SIG-M5 (cell line): ENCODE measurements at regions not wholly inside any gene's neighbourhood (a gene's known extent, or its start where the extent isn't known, plus 50 kb on each side); places are given as distances from the start of the nearest gene placed in this dataset.
"Not testable (repeated sequence)": the region's sequence is repeated elsewhere in the genome, so short reads cannot be mapped to it uniquely, and the experiment has no call there.

Source experiments
- DNase-seq: peaks from one replicate; lab custom pipeline; 2025; lab: John Stamatoyannopoulos, UW

DNA sequence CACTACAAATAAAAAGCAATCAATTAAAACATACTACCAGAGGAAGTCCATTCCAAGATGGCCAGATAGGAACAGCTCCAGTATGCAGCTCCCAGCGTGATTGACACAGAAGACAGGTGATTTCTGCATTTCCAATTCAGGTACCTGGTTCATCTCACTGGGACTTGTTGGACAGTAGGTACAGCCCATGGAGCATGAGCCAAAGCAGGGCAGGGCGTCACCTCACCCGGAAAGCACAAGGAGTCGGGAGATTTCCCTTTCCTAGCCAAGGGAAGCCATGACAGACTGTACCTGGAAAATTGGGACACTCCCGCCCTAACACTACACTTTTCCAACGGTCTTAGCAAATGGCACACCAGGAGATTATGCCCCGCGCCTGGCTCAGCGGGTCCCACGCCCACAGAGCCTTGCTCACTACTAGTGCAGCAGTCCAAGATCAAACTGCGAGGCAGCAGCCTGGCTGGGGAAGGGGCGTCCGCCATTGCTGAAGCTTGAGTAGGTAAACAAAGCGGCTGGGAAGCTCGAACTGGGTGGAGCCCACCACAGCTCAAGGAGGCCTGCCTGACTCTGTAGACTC lies 106.0 kb downstream of the BUD13 start:
- not testable (repeated sequence) for DNase-seq

DNA sequence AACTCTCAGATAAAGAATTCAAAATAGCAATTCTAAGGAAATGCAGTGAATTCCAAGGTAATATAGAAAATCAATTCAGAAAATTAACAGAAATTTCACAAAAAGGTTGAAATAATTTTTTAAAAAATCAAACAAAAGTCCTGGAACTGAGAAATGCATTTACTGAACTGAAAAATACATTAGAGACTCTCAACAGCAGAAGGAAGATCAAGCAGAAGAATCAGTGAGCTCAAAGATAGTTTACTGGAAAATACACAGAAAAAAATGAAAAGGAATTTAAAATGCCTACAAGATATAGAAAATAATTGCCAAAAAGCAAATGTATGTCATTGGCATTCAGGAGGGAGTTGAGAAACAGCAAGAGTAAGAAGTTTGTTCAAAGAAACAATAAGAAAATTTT lies 107.3 kb downstream of the BUD13 start:
- no peak for DNase-seq

DNA sequence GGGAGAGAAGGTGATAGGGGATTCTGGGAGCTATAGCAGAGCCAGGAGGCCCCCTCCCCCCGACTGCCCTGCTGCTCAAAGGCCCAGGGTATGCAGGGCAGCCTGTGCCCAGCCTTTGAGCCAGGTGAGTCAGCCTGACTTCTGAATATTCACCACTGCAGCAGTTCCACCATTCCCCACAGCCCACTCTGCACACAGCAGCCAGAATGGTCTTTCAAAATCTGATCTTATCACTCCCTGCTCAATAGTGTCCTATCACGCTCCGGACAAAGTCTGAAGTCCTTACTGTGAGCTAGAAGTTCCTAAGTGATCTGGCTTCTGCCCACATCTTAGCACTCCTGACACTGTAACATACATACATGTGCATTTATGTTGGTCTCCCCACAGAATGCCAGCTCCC lies 111.7 kb downstream of the BUD13 start:
- no peak for DNase-seq

DNA sequence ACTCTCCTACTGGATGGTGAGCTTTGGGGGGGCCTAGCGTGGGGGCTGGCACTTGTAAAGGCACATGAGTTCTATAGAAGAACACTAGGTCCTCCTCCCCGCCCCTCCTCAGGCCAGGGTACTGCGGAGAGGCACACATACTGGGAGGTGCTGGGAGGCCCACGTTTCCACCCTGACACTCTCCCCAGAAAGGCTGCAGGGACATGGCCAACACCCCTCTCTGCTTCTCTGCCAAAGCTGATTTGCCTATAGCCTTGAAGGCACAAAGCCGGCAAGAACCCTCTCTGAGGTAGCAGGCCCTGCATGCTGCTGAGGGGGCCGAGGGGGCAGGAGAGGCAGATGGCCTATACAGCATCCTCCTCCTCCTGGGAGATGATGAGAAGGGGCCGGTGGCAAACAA lies 112.8 kb downstream of the BUD13 start:
- DNase-seq, result no peak

DNA sequence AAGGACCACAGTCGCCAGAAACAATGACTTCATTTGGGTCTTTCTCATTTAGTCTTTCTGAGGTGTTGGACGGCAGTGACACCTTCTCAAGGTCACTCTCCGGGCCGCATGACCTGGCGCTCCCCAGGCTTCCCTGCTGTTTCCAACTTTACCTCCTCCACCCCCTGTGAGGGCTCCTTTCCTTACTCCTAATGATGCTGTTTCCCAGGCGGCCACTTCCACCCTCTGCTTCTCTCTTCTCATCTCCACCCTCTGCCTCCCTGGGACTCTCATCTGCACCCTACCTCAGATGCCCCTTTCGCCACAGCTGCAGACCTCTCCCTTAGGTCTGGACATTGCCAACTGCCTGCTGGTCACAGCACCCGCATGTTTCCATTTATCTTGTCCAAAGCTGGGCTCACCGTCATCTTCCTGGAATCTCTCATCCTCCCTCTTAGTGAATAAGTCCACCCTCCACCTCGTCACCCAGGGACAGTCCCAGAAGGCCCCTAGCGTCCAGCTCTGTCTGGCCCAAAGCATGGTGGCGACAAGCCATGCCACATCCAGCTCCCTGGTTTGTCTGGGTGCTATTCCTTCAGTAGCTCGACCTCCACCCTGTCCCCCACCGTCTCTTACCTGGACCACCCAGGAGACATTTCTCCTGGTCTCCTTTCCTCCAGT lies 113.8 kb downstream of the BUD13 start:
- no peak for DNase-seq

DNA sequence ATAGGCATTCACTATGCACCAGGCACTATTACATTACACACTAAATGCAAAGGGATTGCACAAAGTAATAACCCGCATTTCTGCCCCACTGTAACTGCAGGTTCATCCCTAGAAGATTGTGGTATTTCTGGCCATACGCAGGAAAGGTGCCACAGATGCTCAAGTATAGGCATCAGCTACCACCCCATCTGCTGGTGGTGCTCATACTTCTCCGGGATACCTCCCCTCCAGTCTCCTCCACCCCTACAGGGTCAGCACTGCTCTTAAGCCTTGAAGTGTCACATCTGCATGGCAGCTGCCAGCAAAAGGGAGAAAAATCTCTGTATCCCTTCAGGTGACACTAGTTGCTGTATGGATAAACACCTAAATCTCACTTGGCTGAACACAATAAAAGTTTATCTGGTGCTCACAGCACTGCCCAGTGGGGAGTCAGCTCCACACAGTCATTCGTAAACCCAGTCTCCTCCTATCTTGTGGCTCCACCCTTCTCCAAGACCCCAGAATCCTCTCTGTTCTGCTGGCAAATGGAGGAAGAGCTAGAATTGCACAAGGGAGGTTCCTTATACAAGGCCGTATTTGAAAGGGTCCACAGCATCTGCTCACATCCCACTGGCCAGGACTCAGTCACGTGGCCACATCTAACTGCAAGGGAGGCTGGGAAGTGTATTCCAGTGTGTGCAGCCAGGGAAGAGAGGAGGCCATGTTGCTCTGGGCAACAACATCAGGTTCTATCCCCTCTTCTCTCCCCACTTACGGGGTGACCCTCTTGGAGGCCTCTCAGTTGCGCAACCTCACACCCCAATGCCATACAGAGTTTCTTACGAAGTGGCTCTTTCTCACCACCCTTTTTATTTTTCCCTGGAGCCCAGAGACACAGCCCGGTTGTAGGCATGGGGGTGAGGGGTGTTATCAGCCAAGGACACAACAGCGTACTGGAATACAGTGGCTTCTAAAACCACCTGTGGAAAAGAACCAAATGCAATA lies 114.7 kb downstream of the BUD13 start:
- no peak for DNase-seq

DNA sequence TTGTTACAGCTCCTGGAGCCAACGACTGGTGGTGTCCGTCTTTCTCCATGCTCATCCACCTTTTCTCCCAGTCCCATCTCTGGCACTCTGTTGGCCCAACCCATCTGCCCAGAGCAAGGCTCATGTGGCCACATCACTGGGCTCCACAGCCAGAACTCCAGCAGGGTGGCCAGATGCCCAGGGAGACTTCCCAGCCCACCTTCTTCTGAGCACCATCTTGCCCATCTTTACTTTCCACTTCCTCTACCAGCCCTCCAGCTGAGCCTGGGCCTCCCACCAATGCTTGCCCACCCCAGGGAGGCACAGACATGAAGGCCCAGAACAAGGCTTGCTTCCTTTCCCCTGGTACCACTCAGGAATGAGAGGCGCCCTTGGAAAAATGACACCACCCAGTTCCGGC lies 116.8 kb downstream of the BUD13 start:
- DNase-seq, result no peak

DNA sequence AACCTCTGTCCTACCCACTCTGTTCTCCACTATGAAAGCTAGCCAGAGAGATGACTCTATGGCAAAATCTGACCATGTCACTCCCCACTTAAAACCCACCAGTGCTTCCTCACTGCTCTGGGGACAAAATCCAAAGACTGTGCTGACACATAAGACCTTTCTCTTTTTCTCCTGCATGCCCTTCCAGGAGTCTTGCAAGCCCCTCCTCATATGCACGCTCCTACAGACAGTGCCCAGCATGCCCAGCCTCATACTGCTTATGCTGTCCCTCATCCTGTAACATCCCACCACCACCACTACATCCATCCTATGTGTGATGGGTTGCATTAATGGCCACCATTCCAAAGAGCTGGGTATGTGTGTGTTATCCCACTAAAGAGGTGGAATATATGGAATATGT lies 118.3 kb downstream of the BUD13 start:
- no peak for DNase-seq

DNA sequence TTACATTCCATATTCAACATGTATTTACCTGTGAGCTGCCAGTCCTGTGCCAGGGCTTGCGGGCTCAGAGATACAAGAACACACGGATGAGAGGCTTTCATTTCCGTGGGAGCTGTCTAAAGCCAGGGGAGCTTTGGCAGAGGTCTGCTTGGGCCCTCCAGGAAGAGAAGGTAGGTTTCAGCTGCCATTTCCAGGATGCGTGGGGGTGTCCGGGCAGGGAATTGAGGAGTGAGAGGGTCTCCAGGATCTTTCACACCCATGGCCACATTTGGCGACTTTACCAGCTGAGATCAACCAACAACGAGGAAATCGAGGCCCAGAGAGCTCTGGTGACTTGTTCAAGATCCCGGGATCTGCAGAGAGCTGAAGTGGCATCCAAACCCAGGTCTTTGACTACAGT lies 119.6 kb downstream of the BUD13 start:
- DNase-seq, result no peak

DNA sequence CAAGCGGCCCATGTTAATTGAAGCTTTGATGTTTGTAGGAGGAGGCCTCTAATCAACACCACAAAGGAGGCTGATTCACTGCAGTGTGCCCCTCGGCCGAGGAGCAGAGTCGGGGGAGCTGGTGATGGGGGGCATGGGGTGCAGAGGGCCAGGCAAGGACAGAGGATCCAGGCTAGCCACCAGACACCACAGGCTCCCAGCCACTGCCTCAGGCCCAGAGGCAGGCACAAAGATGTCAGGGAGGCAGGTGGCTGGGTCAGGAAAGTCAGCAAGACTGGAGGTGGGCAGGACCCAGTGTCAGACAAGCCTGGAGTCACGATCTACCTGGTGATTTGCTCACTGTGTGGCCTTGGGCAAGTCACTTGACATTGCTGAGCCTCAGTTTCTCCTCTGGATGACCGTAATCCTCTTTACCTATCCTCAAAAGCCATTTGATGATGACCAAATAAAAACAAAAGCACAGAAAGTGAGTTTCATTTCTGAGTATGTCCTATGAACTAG lies 121.0 kb downstream of the BUD13 start:
- DNase-seq, result no peak

DNA sequence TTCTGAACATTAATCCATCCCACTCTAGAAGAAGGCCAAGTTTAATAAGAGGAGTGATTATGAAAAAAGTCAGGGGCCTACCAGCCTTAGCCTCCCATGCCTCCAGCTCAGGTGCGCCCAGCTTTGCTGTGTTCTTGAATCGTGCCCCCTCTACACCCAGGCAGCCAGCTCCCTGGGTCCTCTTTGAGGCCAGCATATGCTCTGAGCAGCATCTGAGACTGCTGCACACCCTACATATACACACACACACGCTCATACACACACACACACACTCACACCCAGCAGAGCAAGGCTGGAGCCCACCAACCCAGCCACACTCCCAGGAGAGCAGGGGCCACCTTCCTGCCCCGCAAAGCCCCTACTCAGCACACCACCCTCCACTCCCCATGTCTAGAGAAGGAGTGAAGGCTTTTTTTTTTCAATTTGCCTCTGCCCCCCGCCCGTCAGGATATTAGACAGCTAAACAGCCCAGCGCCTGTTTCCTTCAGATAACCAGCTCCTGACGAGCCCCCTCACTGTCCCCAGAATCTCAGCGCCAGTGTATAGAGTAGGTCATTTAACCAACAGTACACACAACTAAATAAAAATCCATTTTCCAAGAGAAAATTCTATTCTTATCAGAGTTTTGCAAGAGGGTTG lies 121.6 kb downstream of the BUD13 start:
- DNase-seq, result no peak

DNA sequence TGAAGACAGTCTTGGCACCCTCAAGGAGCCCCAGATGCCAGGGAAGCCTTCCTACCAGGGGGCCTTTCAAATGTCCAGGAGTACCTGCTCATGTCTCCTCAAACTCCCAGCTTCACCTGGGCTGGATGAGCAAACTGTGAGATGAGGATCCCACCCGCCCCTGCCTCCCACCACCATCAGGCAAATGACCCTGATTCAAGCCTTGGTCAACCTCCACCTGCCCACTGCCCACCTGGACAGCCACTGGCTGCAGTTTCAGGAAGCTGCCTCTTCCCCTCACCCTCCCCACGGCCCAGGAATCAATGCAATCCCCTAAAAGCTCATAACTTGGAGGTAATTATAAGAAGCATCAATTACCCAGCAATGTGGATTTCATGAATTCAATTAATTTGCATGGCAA lies 122.7 kb downstream of the BUD13 start:
- no peak for DNase-seq

DNA sequence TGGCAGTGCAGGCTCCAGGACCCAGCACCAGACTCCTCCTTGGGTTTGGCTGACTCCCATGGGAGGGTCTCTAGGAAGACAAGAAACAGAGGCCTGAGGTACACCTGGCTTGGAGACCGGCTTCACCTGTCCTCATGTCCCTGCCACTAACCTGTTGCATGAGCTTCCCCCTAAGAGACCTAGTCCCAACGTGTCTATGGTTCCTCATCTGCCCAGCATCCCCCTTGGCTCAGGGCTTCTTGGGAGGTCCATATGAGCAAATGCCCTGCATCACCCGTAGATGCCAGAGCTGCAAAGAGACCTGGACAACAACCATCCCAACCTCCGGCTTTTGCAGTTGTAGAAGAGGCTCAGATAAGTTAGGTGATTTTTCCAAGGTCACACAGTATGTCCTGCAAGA lies 123.5 kb downstream of the BUD13 start:
- no peak for DNase-seq

DNA sequence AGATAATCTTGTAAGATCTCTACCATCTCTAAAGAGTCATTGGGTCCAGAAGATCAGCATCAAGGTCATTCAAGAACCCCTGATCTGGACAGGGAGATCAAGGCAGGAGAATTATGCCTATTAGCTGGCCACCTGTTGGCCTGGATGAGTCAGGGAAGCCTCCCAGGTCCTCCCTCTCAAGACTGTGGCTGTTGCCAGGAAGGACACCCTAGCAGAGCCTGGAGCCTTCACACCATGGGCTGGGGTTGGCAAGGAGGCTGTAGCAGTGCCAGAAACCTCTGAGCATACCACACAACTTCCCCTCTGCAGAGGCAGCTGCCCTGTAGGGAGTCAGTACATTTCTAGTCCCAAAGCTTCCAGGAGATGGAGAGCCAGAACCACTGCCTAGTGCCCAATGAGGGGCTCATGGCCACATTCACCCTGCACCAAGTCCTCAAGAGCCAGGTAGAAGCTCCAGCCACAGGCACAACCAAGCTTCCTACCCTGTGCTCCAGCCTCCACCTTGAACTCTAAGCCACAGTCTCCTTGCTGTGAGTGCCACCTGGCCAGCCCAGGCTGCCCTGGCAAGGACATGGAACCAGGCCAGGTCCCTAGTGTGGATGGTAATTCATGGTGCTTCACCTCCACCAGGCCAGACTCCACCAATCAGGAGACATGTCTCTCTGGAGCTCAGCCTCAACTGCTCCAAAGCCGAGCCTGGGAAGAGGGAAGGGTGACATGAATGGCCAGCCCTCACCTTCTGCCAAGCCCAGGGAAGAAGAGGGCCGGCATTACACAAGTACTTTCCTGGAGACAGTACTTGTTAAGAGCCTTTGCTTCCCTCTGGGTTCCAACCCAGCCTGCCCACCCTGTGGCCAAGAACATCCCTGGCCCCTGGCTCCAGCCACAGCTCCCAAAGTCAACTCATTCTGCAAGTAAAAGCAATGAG lies 124.3 kb downstream of the BUD13 start:
- no peak for DNase-seq

DNA sequence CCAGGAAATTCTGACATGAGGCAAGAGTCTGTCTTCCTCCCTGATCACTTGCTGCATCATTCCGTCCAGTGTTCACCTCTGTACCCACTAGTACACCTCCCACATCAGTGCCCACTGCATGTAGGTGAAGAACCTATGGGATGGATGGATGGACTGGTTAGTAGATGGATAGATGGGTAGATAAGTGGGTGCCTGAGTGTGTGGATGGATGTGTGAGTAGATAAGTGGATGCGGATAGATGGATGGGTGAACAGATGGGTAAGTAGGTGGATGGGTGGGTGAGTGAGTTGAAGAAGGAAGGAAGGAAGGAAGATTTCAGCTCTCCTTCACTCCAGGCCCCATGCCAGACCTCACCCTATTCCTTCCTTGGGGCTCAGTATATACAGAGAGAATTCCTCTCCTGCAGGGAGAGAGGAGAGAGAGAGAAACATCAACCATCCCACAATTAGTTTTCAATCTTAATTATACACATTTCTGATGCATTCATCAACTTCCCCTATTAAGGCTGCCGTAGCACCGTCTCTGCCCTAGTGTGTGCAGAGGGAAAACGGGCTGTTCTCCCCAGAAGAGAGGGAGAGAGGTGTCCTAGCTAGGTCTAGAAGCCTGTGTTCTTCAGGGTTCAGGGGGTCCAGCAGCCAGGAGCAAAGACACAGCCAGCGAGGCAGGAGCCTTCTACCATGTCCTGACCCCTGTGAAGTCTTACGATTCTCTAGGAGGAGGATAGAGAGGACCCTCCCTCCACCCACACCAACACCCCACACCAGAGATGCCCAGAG lies 125.3 kb downstream of the BUD13 start:
- DNase-seq, result no peak

DNA sequence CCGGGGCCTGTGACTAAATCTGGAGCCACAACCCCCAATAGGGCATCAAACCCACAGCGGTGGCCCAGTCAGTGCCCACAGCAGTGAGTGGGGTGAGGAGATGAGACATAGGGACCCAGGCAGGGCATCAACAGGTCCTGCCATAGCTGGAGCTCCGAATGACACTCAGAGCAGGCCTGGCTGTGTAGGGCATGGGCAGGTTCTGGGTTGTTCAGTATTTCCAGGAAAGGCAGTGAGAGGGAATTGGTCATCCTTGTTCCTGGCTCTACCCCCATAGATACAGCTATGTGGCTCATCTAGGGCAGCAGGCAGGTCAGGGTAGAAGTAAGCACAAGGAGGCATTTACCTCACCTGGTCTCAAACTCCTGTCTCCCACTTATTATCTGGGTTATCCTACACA lies 126.6 kb downstream of the BUD13 start:
- no peak for DNase-seq

DNA sequence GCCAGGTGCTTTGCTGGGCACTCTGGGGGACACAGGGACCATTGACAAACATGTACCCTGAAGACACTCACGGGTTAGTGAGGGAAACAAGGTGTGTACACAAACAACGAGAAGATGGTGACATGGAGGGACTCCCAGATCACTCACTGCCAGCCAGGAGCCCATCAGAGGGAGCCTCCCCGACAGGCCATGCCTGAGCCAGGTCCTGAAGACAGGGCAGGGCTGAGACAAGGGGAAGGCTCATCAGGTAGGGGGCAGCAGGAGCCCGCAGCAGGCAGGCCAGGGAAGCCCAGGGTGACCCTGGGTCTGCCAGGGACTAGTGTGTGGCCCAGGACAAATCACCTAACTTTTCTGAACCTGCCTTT lies 127.9 kb downstream of the BUD13 start:
- DNase-seq, result no peak

DNA sequence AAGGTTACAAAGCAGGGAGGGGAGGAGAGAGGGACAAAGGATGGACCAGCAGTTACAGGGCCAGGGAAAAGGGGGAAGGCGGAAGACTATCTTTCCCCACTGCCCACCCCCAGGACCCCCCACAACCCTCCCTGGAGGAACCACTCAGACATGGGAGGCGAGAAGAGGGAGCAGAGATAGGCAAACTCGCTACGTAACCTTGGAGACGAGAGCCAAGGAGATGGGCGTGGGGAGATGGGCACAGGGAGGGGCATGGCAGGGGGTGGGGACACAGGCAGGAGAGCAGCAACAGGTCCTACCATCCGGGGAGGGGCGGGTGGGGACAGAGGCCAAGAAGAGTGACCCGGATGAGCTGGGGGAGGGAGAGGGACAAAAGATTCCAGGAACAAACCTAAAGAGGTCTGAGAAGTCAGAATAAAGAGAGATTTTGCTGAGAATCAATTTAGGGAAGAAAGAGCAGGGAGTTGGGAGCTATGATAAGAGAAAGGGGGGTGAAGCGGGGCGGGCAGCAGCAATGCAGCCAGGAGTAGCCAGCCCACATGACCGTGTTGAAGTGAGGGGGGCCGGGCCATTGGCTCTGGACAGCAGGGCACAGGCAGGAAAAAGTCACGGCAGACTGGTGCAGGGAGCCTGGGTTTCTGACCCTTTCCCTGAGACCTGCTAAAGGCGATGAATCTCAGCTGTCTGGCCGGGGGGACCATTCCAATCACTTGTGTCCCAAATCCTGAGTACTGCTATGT lies 128.4 kb downstream of the BUD13 start:
- DNase-seq, result no peak

DNA sequence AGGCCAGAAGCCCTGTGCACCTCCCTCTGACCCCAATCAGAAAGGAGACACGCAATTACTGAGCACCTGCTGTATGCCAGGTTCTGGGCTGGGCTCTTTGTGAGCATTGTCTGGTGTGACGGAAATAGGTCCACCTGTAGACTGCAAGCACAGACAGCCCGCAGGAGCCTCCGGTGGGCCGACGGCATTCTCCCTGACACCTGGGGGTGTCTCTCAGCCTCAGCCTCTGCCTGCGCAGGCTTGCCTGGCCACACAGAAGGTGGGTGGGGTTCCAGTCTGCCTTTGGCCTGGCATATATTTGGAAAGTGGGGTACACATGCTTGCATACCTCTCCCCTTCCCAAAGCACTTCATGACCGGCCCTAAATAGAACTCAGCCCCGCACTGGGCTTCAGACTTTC lies 129.3 kb downstream of the BUD13 start:
- no peak for DNase-seq

DNA sequence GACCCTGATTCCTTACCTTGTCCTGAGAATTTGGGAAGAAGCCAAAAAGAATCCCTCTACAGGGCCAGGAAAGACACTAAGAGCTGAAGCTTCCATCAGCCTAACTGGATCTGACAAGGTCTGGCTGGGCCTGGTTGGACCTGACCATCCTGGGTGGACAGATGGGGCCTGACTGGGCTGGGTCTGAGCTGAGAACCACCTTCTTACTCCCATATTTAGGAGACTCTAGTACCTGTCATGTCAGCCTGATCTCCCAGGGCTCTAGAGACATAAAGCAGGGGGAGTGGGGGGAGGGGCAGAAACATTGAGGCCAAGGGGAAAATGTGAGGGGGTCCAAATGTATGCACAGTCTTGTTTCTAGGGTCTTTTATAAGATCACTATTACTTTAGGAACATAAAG lies 129.9 kb downstream of the BUD13 start:
- DNase-seq, result no peak
